Gastroesophageal sphincter (tissue), 4 donors: ENCODE measurements at regions not wholly inside any gene's neighbourhood (a gene's known extent, or its start where the extent isn't known, plus 50 kb on each side); places are given as distances from the start of the nearest gene placed in this dataset.

ENCODE experiments used
- ATAC-seq: fragments of 150-250 bp; one replicate; pipeline ENCODE4 v1.9.1; 2016; ENCODE audit warnings: mild to moderate bottlenecking, moderate library complexity
- H3K27ac ChIP-seq, 4 donors: fragments of 200-600 bp; sonication (generic) in 3 of 4; 1 replicate in 3 of 4; 2 replicates in 1 of 4; pipeline ENCODE4 v1.5.1; 2016 to 2019
- H3K27me3 ChIP-seq: fragments of 200-600 bp; sonication (generic); one replicate; pipeline ENCODE4 v1.5.1; 2019
- H3K36me3 ChIP-seq, 2 donors: fragments of 200-600 bp; sonication (generic); one replicate each; pipeline ENCODE4 v1.5.1; 2019; ENCODE audit warnings: control low read depth in 1 of 2
- H3K4me1 ChIP-seq, 3 donors: fragments of 200-600 bp; sonication (generic); 1 replicate in 2 of 3; 2 replicates in 1 of 3; pipeline ENCODE4 v1.5.1; 2016 to 2019; ENCODE audit warnings: control low read depth in 2 of 3
- H3K4me3 ChIP-seq, 2 donors: fragments of 200-600 bp; sonication (generic); one replicate each; pipeline ENCODE4 v1.5.1; 2019; ENCODE audit warnings: mild to moderate bottlenecking in 1 of 2, moderate library complexity in 1 of 2
- H3K9me3 ChIP-seq, 3 donors: fragments of 200-600 bp; sonication (generic); one replicate each; pipeline ENCODE4 v1.5.1; 2017 to 2019; ENCODE audit warnings: control low read depth in 2 of 3
- EP300 ChIP-seq: sonication (generic); formaldehyde crosslinking; IDR thresholded peaks from one replicate; pipeline ENCODE4 v1.6.1; 2017; ENCODE audit warnings: antibody characterized with exemption, mild to moderate bottlenecking
- POLR2A ChIP-seq, 2 donors: fragments of 450-650 bp; IDR thresholded peaks; one replicate each; pipeline ENCODE4 v1.6.1; 2017; ENCODE audit warnings: antibody characterized with exemption in 2 of 2, mild to moderate bottlenecking in 2 of 2, moderate library complexity in 1 of 2
- POLR2AphosphoS5 ChIP-seq: sonication (generic); formaldehyde crosslinking; IDR thresholded peaks from one replicate; pipeline ENCODE4 v1.6.1; 2017; ENCODE audit warnings: antibody characterized with exemption
- WGBS, 2 donors: methylation state at CpG; one replicate each; pipeline ENCODE4 v1.1.5; 2018; ENCODE audit warnings: low coverage in 1 of 2; 5-methylcytosine and 5-hydroxymethylcytosine counted together
- TF ChIP-seq, protein P1 (sequence below), 4 experiments: fragments of 200-600 bp in 2 of 4; fragments of 450-650 bp in 2 of 4; sonication (generic) in 1 of 4; IDR thresholded peaks; one replicate each; pipeline ENCODE4 v1.5.1; 2017 to 2019; ENCODE audit warnings: antibody characterized with exemption in 4 of 4, mild to moderate bottlenecking in 2 of 4, moderate library complexity in 2 of 4

DNA sequence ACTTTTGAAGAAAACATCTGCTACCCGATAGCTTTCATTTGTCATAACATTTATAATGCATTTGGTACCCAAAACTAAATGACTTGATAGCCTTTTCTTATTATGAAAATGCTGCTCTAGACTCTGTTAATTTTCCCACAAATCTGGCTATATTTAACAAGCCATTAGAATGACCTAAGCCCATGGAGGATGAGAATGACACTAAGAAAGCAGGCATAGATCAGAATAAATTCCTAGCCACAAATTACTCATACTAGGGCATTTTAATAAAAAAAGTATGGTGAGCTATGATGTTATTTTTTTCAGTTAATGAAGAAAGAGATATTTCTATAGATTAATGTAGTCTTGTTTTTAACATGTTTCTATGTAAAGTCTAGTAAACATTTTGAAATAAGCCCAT lies 1728.3 kb downstream of the SUCLG1 start:
- no peak overlapping the region for H3K27ac ChIP-seq
- 88 to 92% methylated on average over 1 of the region's 1 CpG for WGBS, 2 donors
- H3K9me3 ChIP-seq: no peaks in the 10 kb centered on the region
- no peak overlapping the region for H3K4me3 ChIP-seq
- TF ChIP-seq, protein P1, sequence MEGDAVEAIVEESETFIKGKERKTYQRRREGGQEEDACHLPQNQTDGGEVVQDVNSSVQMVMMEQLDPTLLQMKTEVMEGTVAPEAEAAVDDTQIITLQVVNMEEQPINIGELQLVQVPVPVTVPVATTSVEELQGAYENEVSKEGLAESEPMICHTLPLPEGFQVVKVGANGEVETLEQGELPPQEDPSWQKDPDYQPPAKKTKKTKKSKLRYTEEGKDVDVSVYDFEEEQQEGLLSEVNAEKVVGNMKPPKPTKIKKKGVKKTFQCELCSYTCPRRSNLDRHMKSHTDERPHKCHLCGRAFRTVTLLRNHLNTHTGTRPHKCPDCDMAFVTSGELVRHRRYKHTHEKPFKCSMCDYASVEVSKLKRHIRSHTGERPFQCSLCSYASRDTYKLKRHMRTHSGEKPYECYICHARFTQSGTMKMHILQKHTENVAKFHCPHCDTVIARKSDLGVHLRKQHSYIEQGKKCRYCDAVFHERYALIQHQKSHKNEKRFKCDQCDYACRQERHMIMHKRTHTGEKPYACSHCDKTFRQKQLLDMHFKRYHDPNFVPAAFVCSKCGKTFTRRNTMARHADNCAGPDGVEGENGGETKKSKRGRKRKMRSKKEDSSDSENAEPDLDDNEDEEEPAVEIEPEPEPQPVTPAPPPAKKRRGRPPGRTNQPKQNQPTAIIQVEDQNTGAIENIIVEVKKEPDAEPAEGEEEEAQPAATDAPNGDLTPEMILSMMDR (IDR thresholded peaks at IDR 0.05): no peak
- no peak for TF ChIP-seq POLR2AphosphoS5
- no peak for TF ChIP-seq POLR2A (IDR thresholded peaks at IDR 0.05)
- no peak for TF ChIP-seq EP300
- ATAC-seq: no peak
- no peaks in the 10 kb centered on the region for H3K27me3 ChIP-seq
- H3K4me1 ChIP-seq: no peaks in the 10 kb centered on the region
- no peaks in the 10 kb centered on the region for H3K36me3 ChIP-seq

DNA sequence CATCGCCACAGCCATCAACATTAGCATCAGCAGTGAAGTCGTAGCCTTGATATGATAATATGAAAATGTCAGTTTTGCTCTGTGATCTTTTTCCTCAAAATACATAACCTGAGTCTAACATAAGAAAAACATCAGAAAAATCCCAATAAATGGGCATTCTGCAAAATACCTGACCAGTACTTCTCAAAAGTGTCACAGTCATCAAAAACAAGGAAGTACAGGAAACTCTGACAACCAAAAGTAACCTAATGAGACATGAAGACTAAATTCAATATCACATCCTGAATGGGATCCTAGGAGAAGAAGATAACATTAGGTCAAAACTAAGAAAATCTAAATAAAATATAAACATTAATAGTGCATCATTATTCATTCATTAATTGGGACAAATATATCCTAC lies 1731.0 kb downstream of the SUCLG1 start:
- no peaks in the 10 kb centered on the region for H3K4me1 ChIP-seq
- no peaks in the 10 kb centered on the region for H3K36me3 ChIP-seq
- H3K27ac ChIP-seq: no peak overlapping the region
- H3K9me3 ChIP-seq: no peaks in the 10 kb centered on the region
- TF ChIP-seq, protein P1 (IDR thresholded peaks at IDR 0.05): no peak
- TF ChIP-seq POLR2A (IDR thresholded peaks at IDR 0.05): no peak
- no peak for ATAC-seq
- H3K27me3 ChIP-seq: no peaks in the 10 kb centered on the region
- no peak overlapping the region for H3K4me3 ChIP-seq
- WGBS, 2 donors: 94 to 100% methylated on average over 2 of the region's 2 CpGs

DNA sequence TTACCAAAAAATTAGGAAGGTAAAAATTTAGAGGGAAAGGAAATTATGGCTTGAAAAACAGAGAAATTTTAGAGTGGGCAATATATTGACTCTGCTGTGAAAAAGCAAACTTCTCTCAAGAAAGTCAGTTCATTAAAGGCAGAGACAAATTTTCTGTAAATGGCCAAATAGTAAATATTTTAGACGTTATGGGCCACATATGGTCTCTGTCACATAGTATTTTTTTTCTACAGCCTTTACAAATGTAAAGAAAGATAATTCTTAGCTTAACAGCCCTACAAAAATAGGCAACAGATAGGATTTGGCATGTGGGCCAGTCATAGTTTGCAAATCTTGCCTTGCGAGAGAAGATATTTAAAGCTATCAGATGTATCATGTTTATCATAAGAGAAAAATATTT lies 1750.4 kb downstream of the SUCLG1 start:
- Histone ChIP-seq H3K27me3 (no peaks in the 10 kb centered on the region), H3K4me1 (no peaks in the 10 kb centered on the region), H3K9me3 (peaks cover 0 to 7% (median 0%) of the 10 kb centered on the region in 3 donors), H3K27ac (no peak overlapping the region), H3K36me3 (no peaks in the 10 kb centered on the region), H3K4me3 (no peak overlapping the region)
- ATAC-seq: no peak
- 57 to 83% methylated on average over 2 of the region's 2 CpGs for WGBS, 2 donors
- no peak for TF ChIP-seq EP300
- TF ChIP-seq, protein P1 (IDR thresholded peaks at IDR 0.05): no peak

DNA sequence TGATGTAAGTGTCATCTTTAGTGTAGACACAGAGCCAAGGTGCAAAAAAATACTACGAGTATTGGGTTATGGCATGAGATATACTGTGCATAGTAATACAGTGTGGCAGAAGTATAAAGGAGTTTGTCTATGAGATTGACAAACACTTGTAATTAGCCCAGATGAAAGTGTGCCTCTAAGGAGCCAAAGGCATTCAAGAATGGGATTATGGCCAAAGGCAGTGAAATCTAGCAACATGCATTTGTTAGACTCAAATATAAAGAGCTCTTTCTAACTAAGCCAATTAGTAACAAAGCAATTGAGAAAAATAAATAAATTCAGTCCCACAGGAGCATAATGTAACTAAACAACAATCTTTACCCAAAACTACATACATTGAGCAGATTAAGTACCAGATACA lies 1761.8 kb downstream of the SUCLG1 start:
- 63 to 90% methylated on average over 1 of the region's 1 CpG for WGBS, 2 donors
- Histone ChIP-seq H3K27me3 (no peaks in the 10 kb centered on the region), H3K36me3 (no peaks in the 10 kb centered on the region), H3K4me1 (peaks cover 0 to 2% (median 0%) of the 10 kb centered on the region in 3 donors), H3K9me3 (no peaks in the 10 kb centered on the region), H3K27ac (no peak overlapping the region), H3K4me3 (no peak overlapping the region)
- ATAC-seq: no peak
- TF ChIP-seq, protein P1 (IDR thresholded peaks at IDR 0.05): no peak
- TF ChIP-seq EP300: no peak
- TF ChIP-seq POLR2AphosphoS5: no peak
- TF ChIP-seq POLR2A (IDR thresholded peaks at IDR 0.05): no peak

DNA sequence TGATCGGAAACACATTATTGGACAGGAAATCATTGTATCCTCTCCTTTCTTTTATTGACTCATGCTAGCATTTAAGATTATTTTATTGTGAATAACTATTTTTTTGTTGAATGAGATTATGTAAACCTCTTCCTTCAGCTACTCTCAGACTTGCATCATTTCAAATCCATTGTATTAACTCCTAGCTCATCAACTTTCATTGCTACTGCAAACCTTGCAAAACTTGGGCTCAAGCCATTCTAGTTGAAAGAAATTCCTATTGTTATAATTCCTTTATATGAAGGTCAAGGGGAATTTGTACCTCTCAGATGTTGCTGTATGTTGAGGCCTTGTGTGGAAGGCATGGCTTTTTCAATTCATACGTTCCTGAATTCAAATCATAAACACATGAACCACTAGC lies 1764.6 kb downstream of the SUCLG1 start:
- no peak overlapping the region for H3K4me3 ChIP-seq
- ATAC-seq: no peak
- no peak overlapping the region for H3K27ac ChIP-seq
- 71 to 83% methylated on average over 2 of the region's 2 CpGs for WGBS, 2 donors
- no peaks in the 10 kb centered on the region for H3K36me3 ChIP-seq
- no peaks in the 10 kb centered on the region for H3K4me1 ChIP-seq
- no peak for TF ChIP-seq POLR2AphosphoS5
- H3K9me3 ChIP-seq: no peaks in the 10 kb centered on the region
- no peaks in the 10 kb centered on the region for H3K27me3 ChIP-seq
